ENCODE measurements at regions not wholly inside any gene's neighbourhood (a gene's known extent, or its start where the extent isn't known, plus 50 kb on each side); places are given as distances from the start of the nearest gene placed in this dataset.
A peak's percentile ranks its signal among the peaks of the same experiment; 100 is the strongest.

DNA sequence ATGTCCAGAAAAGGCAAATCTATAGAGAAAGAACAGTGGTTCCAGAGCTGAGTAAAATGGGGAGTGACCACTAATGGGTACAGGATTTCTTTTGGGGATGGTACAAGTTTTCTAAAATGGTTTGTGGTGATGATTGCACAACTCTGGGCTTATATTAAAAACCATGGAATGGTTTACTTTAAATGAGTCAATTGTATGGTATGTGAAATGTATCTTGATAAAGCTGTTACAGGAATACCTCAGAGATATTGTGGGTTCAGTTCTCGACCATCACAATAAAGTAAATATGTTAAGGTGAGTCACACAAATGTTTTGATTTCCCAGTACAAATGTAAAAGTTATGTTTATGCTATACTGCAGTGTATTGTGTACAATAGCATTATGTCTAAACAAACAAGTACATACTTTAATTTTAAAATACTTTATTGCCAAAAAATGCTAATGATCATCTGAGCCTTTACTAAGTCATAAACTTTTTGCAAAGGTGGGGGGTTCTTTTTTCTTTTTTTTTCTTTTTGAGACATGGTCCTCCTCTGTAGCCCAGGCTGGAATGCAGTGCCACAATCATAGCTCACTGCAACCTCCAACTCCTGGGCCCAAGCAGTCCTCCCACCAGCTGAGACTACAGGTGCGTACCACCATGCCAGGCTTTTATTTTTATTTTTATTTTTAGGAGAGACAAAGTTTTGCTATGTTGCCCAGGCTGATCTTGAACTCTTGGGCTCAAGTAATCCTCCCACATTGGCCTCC is 65.9 kb downstream of the SHOC1 start (continued):
- TF ChIP-seq, protein P1, sequence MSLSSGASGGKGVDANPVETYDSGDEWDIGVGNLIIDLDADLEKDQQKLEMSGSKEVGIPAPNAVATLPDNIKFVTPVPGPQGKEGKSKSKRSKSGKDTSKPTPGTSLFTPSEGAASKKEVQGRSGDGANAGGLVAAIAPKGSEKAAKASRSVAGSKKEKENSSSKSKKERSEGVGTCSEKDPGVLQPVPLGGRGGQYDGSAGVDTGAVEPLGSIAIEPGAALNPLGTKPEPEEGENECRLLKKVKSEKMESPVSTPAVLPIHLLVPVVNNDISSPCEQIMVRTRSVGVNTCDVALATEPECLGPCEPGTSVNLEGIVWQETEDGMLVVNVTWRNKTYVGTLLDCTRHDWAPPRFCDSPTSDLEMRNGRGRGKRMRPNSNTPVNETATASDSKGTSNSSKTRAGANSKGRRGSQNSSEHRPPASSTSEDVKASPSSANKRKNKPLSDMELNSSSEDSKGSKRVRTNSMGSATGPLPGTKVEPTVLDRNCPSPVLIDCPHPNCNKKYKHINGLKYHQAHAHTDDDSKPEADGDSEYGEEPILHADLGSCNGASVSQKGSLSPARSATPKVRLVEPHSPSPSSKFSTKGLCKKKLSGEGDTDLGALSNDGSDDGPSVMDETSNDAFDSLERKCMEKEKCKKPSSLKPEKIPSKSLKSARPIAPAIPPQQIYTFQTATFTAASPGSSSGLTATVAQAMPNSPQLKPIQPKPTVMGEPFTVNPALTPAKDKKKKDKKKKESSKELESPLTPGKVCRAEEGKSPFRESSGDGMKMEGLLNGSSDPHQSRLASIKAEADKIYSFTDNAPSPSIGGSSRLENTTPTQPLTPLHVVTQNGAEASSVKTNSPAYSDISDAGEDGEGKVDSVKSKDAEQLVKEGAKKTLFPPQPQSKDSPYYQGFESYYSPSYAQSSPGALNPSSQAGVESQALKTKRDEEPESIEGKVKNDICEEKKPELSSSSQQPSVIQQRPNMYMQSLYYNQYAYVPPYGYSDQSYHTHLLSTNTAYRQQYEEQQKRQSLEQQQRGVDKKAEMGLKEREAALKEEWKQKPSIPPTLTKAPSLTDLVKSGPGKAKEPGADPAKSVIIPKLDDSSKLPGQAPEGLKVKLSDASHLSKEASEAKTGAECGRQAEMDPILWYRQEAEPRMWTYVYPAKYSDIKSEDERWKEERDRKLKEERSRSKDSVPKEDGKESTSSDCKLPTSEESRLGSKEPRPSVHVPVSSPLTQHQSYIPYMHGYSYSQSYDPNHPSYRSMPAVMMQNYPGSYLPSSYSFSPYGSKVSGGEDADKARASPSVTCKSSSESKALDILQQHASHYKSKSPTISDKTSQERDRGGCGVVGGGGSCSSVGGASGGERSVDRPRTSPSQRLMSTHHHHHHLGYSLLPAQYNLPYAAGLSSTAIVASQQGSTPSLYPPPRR (CRISPR knock-in tag; IDR thresholded peaks at IDR 0.05; ENCODE audit: borderline replicate concordance) = no peak
- TF ChIP-seq CEBPG (CRISPR knock-in tag; IDR thresholded peaks at IDR 0.05) = no peak
- TF ChIP-seq CEBPG (tag; conservative IDR thresholded peaks at IDR 0.05 in 1 of 2, IDR thresholded peaks at IDR 0.05 in 1 of 2) = peak; percentile 21 to 86; a peak in 3 of 4 replicates
- TF ChIP-seq, protein P2, sequence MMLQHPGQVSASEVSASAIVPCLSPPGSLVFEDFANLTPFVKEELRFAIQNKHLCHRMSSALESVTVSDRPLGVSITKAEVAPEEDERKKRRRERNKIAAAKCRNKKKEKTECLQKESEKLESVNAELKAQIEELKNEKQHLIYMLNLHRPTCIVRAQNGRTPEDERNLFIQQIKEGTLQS (IDR thresholded peaks at IDR 0.05) = 0 out of 2 replicates have a peak, but pooled peaks have one; percentile 21
- TF ChIP-seq, protein P2 (CRISPR knock-in tag; conservative IDR thresholded peaks at IDR 0.05) = no peak
- peak; percentile 75 for TF ChIP-seq CEBPB (tag; IDR thresholded peaks at IDR 0.05)
- no peak for TF ChIP-seq BHLHE40 (IDR thresholded peaks at IDR 0.05; ENCODE audit: low read length)
- no peak for TF ChIP-seq CSDE1 (IDR thresholded peaks at IDR 0.05)
